ENCODE measurements at regions not wholly inside any gene's neighbourhood (a gene's known extent, or its start where the extent isn't known, plus 50 kb on each side); places are given as distances from the start of the nearest gene placed in this dataset.

DNA sequence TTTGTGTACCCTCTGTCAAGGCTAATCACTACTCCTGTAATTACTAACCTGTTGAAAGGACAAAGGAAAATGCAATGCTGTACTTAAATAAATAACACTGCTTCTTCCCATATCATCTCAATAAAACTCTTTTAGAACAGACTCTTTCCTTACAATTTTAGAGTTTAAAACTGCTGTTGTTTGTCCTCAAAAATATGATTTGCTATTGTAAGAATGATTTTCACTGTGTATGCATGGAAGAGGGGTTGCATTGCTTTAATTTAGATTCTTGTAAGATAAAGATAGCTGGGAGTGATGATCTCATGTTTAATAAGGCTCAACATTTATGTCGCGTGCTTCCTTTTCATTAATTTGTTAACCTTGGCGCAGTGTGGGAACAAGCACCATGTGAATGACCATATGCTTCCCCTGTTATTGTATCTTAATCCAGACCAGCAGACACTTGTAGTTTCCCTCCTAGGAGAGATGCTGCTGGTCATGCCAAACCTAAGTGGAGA lies 89.8 kb upstream of the ATXN1 start:
- DNase-seq (ENCODE audit: low spot score) = no peak

GRCh38 chr6:16850681-16851026 lies 89.4 kb upstream of the ATXN1 start:
- no peak for DNase-seq (ENCODE audit: low spot score)

DNA sequence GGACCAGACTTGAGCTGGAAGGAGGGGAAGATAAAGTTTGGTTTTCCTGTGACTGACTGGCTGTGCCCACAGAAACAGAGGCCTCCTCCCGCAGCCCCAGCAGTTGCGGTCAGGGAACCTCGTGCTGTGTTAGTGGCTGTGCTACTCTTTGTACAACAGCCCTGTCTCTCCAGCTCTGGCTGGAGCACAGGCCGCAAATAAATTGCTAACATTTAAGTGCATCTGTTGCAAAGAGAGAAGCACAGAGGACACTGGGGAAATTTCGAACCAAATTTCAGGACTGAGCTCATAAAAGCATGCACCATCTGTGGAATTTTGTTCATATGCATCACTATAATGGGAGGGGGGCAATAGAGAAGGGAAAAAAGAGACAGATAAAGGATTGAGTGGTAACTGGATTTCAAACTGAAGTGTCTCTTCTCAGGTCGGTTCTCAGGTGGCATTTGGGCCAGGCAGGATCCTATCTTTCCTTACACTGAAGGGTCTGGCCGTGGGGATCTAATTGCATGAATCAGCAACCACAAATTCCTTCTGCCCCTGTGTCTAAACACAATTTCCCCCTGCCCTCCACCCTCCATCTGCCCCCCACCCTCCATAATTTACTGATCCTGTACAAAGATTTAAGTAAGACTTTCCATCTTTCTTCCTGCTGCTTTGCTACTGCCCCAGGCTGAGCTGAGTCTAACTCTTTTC lies 88.9 kb upstream of the ATXN1 start:
- no peak for DNase-seq (ENCODE audit: low spot score)

DNA sequence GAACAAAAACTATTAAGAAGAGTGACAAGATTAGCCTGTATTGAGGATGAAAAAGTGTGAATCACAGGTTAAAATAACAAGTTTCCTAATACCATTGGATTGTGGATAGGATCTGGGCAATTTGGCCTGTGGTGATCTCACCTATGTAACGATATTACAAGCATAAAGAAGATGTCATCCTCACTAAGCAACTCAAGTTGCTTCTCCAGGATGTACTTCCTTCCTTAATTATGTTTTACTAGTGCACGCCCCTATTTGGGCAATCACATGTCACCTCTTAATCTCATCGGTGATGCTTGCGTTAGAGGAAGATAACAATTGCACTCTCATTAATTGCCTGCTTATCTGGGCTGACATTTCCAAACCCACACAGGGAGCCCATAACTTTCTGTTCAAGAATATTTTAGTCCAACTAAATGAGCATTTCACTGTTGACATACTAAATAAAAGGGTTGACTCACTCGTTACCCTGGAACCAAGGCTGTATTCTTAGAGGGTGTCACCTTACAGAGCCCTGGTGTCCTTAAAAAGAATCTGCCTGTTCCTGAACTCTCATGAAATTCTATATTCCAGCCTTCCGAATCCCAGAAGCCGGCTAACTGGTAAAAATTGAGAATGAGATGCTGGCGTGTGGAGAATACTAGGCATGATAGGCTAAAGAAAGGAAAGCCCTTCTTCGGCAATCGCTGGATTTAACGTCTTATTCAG lies 88.2 kb upstream of the ATXN1 start:
- peak; percentile 45 for DNase-seq (ENCODE audit: low spot score)

GRCh38 chr6:16846399-16846778 lies 85.1 kb upstream of the ATXN1 start:
- DNase-seq (ENCODE audit: low spot score) = no peak

DNA sequence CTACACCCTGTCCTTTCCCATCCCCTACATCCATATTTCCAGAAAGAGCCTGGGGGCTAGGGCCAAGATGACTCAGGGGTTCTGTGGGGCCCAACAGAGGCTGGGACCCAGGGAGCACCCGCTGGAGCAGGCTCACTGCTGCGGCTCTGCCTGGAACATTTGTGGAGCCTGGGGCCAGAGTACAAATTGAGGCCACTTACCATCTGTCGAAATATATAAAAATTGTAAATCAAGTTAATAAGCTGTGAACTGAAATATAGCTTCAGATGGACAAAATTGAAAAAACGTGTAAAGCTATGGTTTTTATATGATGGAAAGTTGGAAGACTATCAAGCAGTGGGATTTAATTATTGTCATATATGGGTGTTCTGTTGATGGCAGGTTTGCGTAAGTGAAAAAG lies 82.9 kb upstream of the ATXN1 start:
- no peak for DNase-seq (ENCODE audit: low spot score)

GRCh38 chr6:16842676-16843075 lies 81.4 kb upstream of the ATXN1 start:
- no peak for DNase-seq (ENCODE audit: low spot score)

DNA sequence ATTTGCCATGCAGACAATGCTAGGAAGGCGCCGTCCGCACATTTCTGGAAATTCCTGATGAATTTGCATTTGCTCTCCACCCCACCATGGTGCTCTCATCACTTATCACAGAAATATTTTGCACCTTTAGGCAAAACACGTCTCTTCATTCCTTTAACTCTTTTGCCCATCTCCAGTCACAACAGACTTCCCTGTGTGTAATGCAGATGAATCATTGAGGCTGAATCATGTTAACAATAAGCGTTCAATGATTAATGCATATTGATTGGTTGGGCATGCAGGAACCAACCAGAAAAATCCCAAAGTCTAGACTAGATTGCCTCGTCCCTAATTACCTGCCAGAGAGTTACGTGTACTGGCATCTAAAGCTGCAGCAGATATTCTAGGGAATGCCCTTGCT lies 80.0 kb upstream of the ATXN1 start:
- DNase-seq (ENCODE audit: low spot score) = no peak

DNA sequence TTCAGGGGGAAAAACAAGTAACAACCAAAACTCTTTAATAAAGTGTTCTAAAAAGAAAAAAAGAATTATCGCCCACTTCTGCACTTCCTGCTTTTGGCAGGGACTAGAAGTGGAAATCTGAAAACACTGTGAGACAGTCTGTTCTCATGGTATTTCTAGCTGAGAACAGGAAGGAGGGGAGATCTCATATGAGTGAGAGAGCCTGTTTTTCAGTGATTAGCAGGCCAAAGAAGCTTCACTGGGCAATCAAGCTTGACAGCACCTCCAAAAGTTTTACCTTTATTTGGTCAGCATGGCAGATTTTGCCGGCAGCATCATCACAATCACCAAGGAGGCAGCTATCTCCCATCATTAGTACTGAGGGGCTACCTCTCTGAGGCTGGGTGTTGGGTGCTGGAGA lies 79.5 kb upstream of the ATXN1 start:
- DNase-seq (ENCODE audit: low spot score) = no peak

DNA sequence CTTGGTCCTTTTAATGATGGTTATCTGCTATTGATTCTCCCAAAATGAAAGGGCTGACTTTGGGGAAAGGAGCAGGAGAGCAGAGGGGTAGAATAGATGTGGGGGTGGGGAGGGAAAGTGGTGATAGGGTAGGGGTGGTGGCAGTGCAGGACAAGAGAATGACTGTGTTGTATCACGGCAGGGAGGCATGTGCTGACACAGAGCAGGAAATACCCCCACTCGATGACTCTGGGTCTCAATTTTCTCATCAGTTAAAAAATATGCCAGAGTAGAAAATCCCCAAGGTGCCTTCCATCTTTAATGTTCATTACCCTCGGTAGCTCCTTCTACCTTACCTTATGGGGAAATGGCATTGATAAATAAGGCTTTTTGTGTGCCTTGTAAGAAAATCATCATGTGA lies 79.0 kb upstream of the ATXN1 start:
- no peak for DNase-seq (ENCODE audit: low spot score)

GRCh38 chr6:16839631-16840179 lies 78.4 kb upstream of the ATXN1 start:
- no peak for DNase-seq (ENCODE audit: low spot score)

GRCh38 chr6:16837217-16837972 lies 76.1 kb upstream of the ATXN1 start:
- no peak for DNase-seq (ENCODE audit: low spot score)

DNA sequence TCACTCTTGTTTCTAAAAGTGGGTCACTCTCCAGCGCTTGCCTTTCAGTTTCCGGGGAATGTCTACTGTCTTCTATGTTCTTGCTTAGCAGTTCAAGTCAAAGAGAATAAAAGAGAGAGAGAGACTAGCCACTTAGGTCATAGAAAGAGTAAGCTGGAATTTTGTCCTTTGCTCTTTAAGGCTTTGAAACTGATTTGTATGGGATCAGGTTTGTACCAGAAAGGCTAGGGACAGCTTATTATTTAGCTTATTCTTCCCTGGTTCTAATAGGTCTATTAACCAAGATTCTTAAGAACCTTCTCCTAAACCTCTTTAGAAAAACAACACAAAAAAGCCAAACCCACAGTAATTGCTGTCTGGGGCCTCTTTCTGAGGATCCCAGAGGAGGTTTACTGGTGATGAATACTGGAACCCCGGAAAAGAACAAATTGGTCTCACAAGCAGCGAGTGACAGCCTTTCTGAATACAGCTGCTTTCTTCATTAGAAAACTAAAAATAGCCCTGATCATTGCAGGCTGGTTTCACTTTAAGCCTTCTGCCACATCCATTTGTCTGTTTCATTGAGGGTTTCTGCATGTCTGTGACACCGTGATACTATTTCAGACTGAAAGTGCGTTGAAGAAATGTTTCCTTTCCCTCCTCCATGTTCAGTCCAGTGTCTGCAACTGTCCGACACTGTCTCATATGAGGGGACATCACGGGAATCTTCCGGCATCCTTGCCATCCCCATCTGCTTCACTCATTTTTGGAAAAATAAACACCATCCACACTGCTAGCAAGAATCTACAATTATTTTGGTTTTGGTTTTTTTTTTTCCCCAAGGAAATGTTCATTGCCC lies 75.1 kb upstream of the ATXN1 start:
- peak; percentile 29 for DNase-seq (ENCODE audit: low spot score)

DNA sequence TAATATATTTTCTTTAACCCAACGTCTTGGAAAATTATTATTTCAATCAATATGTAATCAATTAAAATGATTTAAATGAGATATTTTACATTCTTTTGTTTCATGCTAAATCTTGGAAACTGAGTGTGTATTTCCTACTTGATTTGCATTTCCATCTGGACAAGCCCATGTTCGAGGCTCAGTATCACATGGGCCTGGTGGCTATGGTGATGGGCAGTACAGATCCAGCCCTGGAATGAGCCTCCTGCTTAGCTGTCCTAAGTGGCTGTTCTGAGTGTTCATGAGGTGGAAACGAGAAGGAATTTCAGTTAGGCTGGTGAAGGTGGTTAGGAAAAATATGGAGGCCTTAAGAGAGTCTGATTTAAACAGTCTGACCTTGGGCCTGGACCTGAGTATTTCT lies 73.0 kb upstream of the ATXN1 start:
- no peak for DNase-seq (ENCODE audit: low spot score)

DNA sequence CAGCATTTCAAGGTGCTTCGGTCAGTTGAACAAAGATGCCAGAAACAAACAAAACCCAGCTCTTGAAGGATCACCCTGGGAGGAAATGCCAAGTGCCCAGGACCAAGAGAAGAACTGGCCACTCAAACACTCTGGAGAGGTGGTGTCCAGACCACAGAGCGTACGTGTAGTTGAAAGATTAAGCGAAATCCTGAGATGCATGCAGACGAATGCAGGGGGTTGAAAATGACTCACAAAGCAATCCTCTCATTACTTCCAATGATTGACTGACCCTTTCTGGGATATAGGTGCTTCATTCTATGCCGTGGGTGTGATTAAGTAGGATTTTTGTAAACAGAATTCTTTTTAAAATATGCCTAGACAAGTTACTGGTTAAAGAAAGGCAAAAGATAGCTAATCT lies 71.5 kb upstream of the ATXN1 start:
- no peak for DNase-seq (ENCODE audit: low spot score)

GRCh38 chr6:16832043-16832567 lies 70.8 kb upstream of the ATXN1 start:
- DNase-seq (ENCODE audit: low spot score) = no peak

DNA sequence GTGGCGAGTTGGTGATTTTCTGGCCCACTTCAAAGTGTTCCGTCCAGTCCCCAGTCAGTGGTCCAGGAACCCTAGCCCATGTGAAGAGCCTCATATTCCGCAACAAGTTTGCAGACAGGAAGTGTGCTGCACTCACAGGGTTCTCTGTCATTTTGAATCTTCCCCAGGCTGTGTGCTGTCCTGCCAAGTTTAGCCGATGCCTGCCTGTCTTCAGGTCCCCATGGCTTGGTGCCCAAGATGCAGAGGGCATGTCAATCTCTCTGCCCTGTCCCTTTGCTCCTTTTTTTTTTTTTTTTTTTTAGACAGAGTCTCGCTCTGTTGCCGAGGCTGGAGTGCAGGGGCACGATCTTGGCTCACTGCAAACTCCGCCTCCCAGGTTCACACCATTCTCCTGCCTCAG lies 69.9 kb upstream of the ATXN1 start:
- no peak for DNase-seq (ENCODE audit: low spot score)

GRCh38 chr6:16828058-16828457 lies 66.8 kb upstream of the ATXN1 start:
- no peak for DNase-seq (ENCODE audit: low spot score)

DNA sequence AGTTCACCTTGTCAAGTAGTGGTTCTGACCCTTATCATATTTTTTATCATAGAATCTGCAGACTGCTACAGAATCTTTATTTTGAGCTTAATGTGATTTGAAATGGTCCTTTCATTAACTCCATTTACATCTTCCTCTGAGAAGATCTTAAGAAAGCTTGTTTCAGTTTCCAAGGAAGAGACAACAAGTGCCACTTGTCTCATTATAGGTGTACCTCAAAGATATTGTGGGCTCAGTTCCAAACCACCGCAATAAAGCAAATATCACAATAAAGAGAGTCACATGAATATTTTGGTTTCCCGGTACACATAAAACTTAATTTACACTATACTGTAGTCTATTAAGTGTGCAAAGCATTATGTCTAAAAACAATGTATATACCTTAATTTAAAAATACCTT lies 66.4 kb upstream of the ATXN1 start:
- DNase-seq (ENCODE audit: low spot score) = no peak

GRCh38 chr6:16825784-16826183 lies 64.5 kb upstream of the ATXN1 start:
- no peak for DNase-seq (ENCODE audit: low spot score)

- DNase-seq (ENCODE audit: low spot score) = no peak
These were observed 63.8 kb upstream of the ATXN1 start for GRCh38 chr6:16824845-16825685.
